ENCODE measurements at regions not wholly inside any gene's neighbourhood (a gene's known extent, or its start where the extent isn't known, plus 50 kb on each side); places are given as distances from the start of the nearest gene placed in this dataset.

- H3K4me3 ChIP-seq, result no peak overlapping the region
- H3K36me3 ChIP-seq (ENCODE audit: control insufficient read depth in 4 of 4, insufficient read depth in 4 of 4, low read length in 4 of 4), result no peaks in the 10 kb centered on the region
- ATAC-seq (ENCODE audit: insufficient read depth, low FRiP score), result no peak
- H3K9me3 ChIP-seq (ENCODE audit: control insufficient read depth in 4 of 4, insufficient read depth in 3 of 4, low read length in 3 of 4), result no peaks in the 10 kb centered on the region
- 90 to 94% methylated on average over 4 of the region's 4 CpGs for WGBS, 2 donors
- H3K27me3 ChIP-seq (ENCODE audit: control insufficient read depth in 3 of 3, insufficient read depth in 3 of 3, low read length in 2 of 3), result no peaks in the 10 kb centered on the region
- no peak overlapping the region for H3K27ac ChIP-seq (ENCODE audit: low read depth in 1 of 2, low read length in 1 of 2)
- H3K9ac ChIP-seq (ENCODE audit: insufficient read depth in 1 of 2, low read length in 2 of 2), result no peak overlapping the region
- TF ChIP-seq CTCF (IDR thresholded peaks at IDR 0.05; ENCODE audit: control extremely low read depth, extremely low read depth), result no peak
- DNase-seq, result no peak
- peaks cover 0 to 4% (median 0%) of the 10 kb centered on the region in 5 donors for H3K4me1 ChIP-seq (ENCODE audit: control insufficient read depth in 5 of 5, insufficient read depth in 5 of 5, low read length in 5 of 5)
Observed at GRCh38 chr5:116675626-116675910, 100.9 kb upstream of the SEMA6A start.

- TF ChIP-seq CTCF (IDR thresholded peaks at IDR 0.05; ENCODE audit: control extremely low read depth, extremely low read depth), result no peak
- 73 to 74% methylated on average over 6 of the region's 6 CpGs for WGBS, 2 donors
- Histone ChIP-seq H3K4me3 (no peak overlapping the region), H3K36me3 (ENCODE audit: control insufficient read depth in 4 of 4, insufficient read depth in 4 of 4, low read length in 4 of 4) (no peaks in the 10 kb centered on the region), H3K9me3 (ENCODE audit: control insufficient read depth in 4 of 4, insufficient read depth in 3 of 4, low read length in 3 of 4) (no peaks in the 10 kb centered on the region), H3K27me3 (ENCODE audit: control insufficient read depth in 3 of 3, insufficient read depth in 3 of 3, low read length in 2 of 3) (no peaks in the 10 kb centered on the region), H3K27ac (ENCODE audit: low read depth in 1 of 2, low read length in 1 of 2) (no peak overlapping the region), H3K9ac (ENCODE audit: insufficient read depth in 1 of 2, low read length in 2 of 2) (no peak overlapping the region), H3K4me1 (ENCODE audit: control insufficient read depth in 5 of 5, insufficient read depth in 5 of 5, low read length in 5 of 5) (peaks cover 0 to 4% (median 0%) of the 10 kb centered on the region in 5 donors)
- ATAC-seq (ENCODE audit: insufficient read depth, low FRiP score), result no peak
- DNase-seq, result peak in 2 of 3 donors; percentile 54 to 69
Observed at GRCh38 chr5:116674881-116675625, 100.4 kb upstream of the SEMA6A start.

- H3K4me1 ChIP-seq (ENCODE audit: control insufficient read depth in 5 of 5, insufficient read depth in 5 of 5, low read length in 5 of 5), result peaks cover 0 to 4% (median 0%) of the 10 kb centered on the region in 5 donors
- ATAC-seq (ENCODE audit: insufficient read depth, low FRiP score), result no peak
- 90 to 92% methylated on average over 2 of the region's 2 CpGs for WGBS, 2 donors
- no peak for TF ChIP-seq CTCF (IDR thresholded peaks at IDR 0.05; ENCODE audit: control extremely low read depth, extremely low read depth)
- no peaks in the 10 kb centered on the region for H3K27me3 ChIP-seq (ENCODE audit: control insufficient read depth in 3 of 3, insufficient read depth in 3 of 3, low read length in 2 of 3)
- H3K9ac ChIP-seq (ENCODE audit: insufficient read depth in 1 of 2, low read length in 2 of 2), result no peak overlapping the region
- H3K27ac ChIP-seq (ENCODE audit: low read depth in 1 of 2, low read length in 1 of 2), result no peak overlapping the region
- H3K36me3 ChIP-seq (ENCODE audit: control insufficient read depth in 4 of 4, insufficient read depth in 4 of 4, low read length in 4 of 4), result no peaks in the 10 kb centered on the region
- no peaks in the 10 kb centered on the region for H3K9me3 ChIP-seq (ENCODE audit: control insufficient read depth in 4 of 4, insufficient read depth in 3 of 4, low read length in 3 of 4)
- no peak for DNase-seq
- no peak overlapping the region for H3K4me3 ChIP-seq
Observed at GRCh38 chr5:116673453-116673852, 98.8 kb upstream of the SEMA6A start.

GRCh38 chr5:116672203-116672602 lies 97.6 kb upstream of the SEMA6A start:
- DNase-seq, result no peak
- H3K9me3 ChIP-seq (ENCODE audit: control insufficient read depth in 4 of 4, insufficient read depth in 3 of 4, low read length in 3 of 4), result no peaks in the 10 kb centered on the region
- H3K27ac ChIP-seq (ENCODE audit: low read depth in 1 of 2, low read length in 1 of 2), result no peak overlapping the region
- TF ChIP-seq CTCF (IDR thresholded peaks at IDR 0.05; ENCODE audit: control extremely low read depth, extremely low read depth), result no peak
- no peak for ATAC-seq (ENCODE audit: insufficient read depth, low FRiP score)
- H3K4me3 ChIP-seq, result no peak overlapping the region
- no peaks in the 10 kb centered on the region for H3K27me3 ChIP-seq (ENCODE audit: control insufficient read depth in 3 of 3, insufficient read depth in 3 of 3, low read length in 2 of 3)
- peaks cover 0 to 4% (median 0%) of the 10 kb centered on the region in 5 donors for H3K4me1 ChIP-seq (ENCODE audit: control insufficient read depth in 5 of 5, insufficient read depth in 5 of 5, low read length in 5 of 5)
- H3K9ac ChIP-seq (ENCODE audit: insufficient read depth in 1 of 2, low read length in 2 of 2), result no peak overlapping the region
- no peaks in the 10 kb centered on the region for H3K36me3 ChIP-seq (ENCODE audit: control insufficient read depth in 4 of 4, insufficient read depth in 4 of 4, low read length in 4 of 4)
